ENCODE measurements at regions not wholly inside any gene's neighbourhood (a gene's known extent, or its start where the extent isn't known, plus 50 kb on each side); places are given as distances from the start of the nearest gene placed in this dataset.

DNA sequence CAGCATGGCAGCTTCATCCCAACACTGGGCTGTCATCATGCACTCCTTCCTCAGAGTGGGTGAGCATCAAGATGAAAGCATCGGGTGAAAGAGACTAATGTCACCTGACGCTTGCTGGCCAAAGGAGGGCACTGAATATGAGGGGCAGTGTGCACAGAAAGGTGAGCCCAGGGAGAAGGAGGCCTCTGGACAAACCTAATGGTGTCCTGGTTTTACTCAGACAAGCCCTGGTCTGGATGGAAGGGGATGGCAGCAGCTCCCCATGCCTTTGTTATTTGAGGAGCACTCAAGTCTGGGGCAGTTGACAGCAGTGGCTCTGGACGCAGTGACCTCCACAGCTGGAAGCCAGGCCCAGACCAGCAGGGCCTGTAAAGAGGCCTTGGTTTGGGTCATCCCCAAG, 209.7 kb downstream of the SMAD2 start:
- no peak for DNase-seq (ENCODE audit: extremely low read depth, insufficient read length)

GRCh38 chr18:47719096-47719780, 211.2 kb downstream of the SMAD2 start:
- H3K4me3 ChIP-seq (replicated peaks; ENCODE audit: low read depth, low read length) = no peak overlapping the region
- TF ChIP-seq CTCF (IDR thresholded peaks at IDR 0.05; ENCODE audit: insufficient read depth, low read length, poor library complexity, severe bottlenecking) = no peak
- no peak for DNase-seq (ENCODE audit: extremely low read depth, insufficient read length)
- H3K27me3 ChIP-seq (replicated peaks; ENCODE audit: control insufficient read depth, insufficient read depth, low read length) = peaks cover 2% of the 10 kb centered on the region; the same call in 1 of the 2 replicates
- H3K36me3 ChIP-seq (ENCODE audit: control insufficient read depth, insufficient read depth, low read length) = no peaks in the 10 kb centered on the region

More for the DNA sequence above, 209.7 kb downstream of the SMAD2 start:
- peaks cover 2% of the 10 kb centered on the region for H3K27me3 ChIP-seq (replicated peaks; ENCODE audit: control insufficient read depth, insufficient read depth, low read length)
- no peak overlapping the region for H3K4me3 ChIP-seq (replicated peaks; ENCODE audit: low read depth, low read length)
- no peak for TF ChIP-seq CTCF (IDR thresholded peaks at IDR 0.05; ENCODE audit: insufficient read depth, low read length, poor library complexity, severe bottlenecking)
- H3K36me3 ChIP-seq (ENCODE audit: control insufficient read depth, insufficient read depth, low read length) = no peaks in the 10 kb centered on the region

DNA sequence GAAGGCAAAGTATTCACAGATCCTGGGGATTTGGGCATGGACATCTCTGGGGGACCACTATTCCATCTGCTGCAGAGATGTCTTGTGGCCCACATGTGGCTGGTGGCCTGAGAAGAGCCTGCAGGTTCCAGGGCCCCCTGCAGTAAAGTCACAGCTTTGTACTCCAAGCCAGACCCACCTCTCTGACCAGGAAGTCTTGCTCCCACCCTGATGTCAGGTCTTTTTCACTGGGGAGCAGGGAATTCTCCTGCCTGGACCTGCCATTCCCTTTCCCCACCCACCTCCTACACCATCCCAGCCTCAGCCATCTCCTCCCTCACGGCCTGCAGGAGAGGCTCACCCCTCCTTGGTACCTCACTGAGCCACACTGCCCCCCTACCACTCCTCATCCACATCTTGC, 211.8 kb downstream of the SMAD2 start:
- Histone ChIP-seq H3K4me3 (replicated peaks; ENCODE audit: low read depth, low read length) (no peak overlapping the region), H3K27me3 (replicated peaks; ENCODE audit: control insufficient read depth, insufficient read depth, low read length) (peaks cover 2% of the 10 kb centered on the region; the same call in 1 of the 2 replicates), H3K36me3 (ENCODE audit: control insufficient read depth, insufficient read depth, low read length) (no peaks in the 10 kb centered on the region)
- DNase-seq (ENCODE audit: extremely low read depth, insufficient read length) = no peak
- no peak for TF ChIP-seq CTCF (IDR thresholded peaks at IDR 0.05; ENCODE audit: insufficient read depth, low read length, poor library complexity, severe bottlenecking)

DNA sequence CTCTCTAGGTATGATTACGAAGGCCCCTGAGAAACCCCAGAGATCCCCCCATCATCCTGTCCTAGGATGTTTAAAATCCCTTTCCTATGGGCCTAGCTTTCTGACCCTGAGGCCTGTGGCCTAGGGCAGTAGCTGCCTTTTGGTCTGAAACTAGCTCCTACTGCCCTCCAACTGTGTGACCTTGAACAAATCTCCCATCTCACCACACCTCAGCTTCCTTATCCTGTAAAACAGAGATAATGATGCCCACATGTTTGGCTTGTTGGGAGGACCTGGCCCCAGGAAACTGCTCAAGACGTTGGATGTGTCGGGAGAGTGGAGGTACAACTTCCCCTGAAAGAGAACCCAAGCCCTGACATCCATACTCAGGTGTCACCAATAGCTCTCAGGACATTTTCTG, 213.2 kb downstream of the SMAD2 start:
- TF ChIP-seq CTCF (IDR thresholded peaks at IDR 0.05; ENCODE audit: insufficient read depth, low read length, poor library complexity, severe bottlenecking) = no peak
- no peaks in the 10 kb centered on the region for H3K36me3 ChIP-seq (ENCODE audit: control insufficient read depth, insufficient read depth, low read length)
- no peak for DNase-seq (ENCODE audit: extremely low read depth, insufficient read length)
- no peak overlapping the region for H3K4me3 ChIP-seq (replicated peaks; ENCODE audit: low read depth, low read length)
- no peaks in the 10 kb centered on the region; the same call in 1 of the 2 replicates for H3K27me3 ChIP-seq (replicated peaks; ENCODE audit: control insufficient read depth, insufficient read depth, low read length)

DNA sequence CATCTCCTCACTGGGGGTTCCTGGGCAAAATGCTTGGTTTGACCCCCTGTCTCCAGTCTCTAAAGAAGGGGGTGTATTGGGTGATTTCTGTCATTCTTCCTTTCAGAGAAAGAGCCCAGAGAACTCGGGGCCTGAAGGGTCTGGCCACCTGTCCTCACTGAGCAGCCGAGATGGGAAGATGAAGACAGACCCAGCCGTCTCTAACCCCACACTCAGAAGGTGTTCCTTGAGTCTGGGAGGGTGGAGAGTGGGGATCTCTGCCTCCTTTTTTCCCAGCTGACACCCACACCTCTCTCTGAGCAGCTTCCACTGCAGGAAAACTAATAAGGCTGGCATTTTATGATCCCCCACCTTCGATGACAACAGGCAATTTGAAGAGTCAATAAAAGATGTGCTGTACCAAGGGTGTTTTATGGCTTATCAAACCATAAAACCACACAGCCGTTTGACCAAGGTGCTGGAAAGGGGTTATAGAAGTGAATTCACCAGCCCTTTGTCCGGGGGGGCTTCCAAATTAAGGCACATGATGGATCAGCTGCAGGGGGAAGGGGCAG, 213.8 kb downstream of the SMAD2 start:
- no peaks in the 10 kb centered on the region; the same call in 1 of the 2 replicates for H3K27me3 ChIP-seq (replicated peaks; ENCODE audit: control insufficient read depth, insufficient read depth, low read length)
- no peak for DNase-seq (ENCODE audit: extremely low read depth, insufficient read length)
- no peak for TF ChIP-seq CTCF (IDR thresholded peaks at IDR 0.05; ENCODE audit: insufficient read depth, low read length, poor library complexity, severe bottlenecking)
- H3K4me3 ChIP-seq (replicated peaks; ENCODE audit: low read depth, low read length) = no peak overlapping the region
- no peaks in the 10 kb centered on the region for H3K36me3 ChIP-seq (ENCODE audit: control insufficient read depth, insufficient read depth, low read length)
